GM18861 (cell line): ENCODE measurements at regions not wholly inside any gene's neighbourhood (a gene's known extent, or its start where the extent isn't known, plus 50 kb on each side); places are given as distances from the start of the nearest gene placed in this dataset.
"Not testable (repeated sequence)": the region's sequence is repeated elsewhere in the genome, so short reads cannot be mapped to it uniquely, and the experiment has no call there.

ENCODE experiments used
- ATAC-seq: cut with Tn5 transposase; IDR thresholded peaks from one replicate; pipeline ENCODE4 v1.9.1; 2021; ENCODE audit not compliant: unreplicated experiment

DNA sequence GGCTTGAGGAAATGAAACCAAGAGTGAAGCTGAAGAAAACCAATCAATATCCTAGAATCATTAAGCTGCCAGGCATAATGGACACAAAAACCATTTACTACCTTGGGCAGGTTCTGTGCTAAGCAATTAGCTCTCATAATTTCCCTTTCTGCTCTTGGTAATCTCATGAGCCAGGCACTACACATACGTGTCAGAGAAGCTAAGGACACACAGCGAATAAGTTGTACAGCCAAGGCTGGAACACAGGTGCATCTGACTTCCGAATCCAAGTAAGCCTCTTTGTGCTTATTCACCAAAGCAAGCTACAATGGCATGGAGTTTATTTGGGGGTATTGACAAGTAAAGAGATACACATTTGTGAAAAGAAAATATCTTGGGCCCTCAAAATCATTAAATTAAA, 1343.9 kb upstream of the MIR17HG start:
- no peak for ATAC-seq

DNA sequence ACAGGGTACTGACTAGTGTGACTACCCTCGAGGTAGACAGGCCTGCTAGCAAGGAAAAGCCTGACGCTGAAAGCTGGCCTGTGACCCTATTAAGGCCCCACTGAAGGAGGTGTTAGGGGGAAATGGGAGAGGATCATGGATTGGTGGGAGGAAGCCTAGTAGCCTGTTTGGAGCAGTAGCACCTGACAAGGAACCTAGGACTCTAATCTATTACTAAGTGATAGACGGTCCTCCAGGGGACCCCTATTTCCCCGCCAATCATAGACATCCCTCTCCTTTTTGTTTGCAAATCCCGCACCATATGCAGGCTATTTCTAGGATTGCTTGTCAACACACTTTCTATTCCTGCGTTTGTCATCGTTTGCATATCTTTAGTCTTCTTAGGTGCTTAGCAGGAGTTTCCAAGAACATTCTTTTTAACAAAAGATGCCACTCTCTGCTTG, 1338.8 kb upstream of the MIR17HG start:
- no peak for ATAC-seq

DNA sequence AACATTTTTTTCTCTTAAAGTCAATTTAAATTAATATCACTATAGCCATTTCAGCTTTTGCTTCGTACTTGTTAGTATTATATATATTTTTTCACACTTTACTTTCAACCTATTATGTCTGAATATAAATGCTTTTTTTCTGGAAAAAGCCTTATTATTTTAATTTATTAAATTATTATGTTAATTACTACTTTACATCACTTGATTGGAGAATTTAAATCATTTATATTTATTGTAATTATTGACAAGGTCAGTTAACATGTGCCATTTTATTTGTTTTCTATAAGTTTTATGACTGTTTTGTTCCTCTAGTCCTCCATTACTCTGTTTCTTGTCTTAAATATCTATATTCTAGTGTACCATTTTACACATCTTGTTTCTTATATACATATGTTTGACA, 1333.4 kb upstream of the MIR17HG start:
- no peak for ATAC-seq

DNA sequence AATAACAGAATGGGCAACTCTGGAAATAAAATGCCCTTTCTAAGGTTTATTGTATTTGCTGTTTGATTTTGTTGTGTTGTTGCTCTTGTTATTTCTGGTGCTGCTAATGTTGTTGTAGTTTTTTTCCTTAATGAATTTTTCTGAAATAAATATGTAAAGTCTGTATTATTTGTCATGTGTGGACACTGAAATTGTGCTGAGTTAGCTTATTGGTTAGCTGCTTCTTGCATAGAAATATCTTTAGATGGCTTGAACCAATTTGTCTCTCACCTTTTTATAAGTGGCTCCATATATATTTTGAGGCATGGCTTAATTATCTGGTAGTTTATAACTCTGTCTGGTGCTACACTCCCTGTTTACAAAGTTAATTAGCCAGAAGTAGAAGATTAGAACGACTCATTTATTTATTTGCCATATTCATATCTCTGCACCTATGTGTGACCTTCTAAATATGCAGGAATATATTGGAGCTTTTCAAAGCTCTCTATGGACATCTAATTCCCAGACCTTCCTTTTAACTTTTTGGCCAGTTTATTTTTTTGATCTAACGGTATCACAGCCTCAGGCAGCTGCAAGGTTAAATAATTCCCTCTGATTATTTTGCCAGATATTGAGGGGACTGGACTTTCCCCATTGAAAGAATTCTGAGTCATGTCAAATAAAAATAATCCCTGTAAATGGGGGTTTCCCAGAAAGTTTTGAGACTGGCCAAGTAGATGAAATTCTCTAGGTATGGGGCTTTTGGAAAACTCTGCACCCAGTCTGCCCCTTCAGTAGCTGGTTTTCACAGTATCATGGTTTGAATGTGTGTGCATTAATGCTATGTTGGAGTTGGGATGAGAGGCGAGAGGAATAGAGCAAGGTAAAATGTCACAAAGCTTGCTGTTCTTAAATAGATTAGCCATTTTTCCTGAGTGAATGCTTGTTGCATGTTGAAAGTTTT, 1331.7 kb upstream of the MIR17HG start:
- ATAC-seq = no peak

DNA sequence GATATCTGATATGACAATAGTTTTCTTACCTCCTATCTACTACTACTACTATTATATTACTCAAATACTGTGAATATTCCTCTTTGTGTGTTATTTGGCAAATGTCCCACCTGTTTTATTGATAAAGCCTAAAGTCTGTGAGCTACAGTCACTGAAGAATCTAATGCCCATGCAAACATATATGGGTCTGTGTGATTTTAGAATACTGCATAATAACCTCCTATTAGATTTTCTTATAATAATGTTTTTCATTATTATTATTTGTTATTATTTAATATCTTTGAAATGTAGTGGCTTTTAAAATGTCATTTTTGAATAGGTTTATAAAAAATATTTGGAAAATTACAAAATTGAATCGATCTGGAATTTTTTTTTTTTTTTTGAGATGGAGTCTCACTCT, 1330.8 kb upstream of the MIR17HG start:
- ATAC-seq = no peak

DNA sequence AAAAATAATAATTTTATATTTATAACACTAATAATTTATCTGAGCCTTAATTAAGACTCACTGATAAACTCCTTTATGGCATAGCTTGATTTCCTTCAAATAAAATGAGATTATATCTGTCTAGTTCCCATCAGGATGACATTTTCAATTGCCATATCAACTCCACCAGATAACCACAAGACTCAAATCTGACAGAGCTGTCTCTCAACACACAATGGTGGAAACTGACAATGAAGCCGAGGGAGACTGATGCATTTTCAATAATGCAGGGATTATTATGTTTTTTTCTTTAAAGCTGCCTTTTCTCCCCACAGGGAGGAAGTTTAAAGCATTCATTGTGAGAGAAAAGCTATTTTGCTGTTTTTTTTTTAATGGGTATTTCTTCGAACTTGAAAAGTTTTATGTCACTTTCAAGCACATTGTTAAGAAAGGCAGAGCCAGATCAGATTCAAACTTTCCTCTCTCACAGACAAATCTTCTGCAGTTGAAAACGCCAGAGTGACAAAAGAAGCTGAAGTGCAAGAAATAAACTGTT, 1326.9 kb upstream of the MIR17HG start:
- ATAC-seq = no peak

DNA sequence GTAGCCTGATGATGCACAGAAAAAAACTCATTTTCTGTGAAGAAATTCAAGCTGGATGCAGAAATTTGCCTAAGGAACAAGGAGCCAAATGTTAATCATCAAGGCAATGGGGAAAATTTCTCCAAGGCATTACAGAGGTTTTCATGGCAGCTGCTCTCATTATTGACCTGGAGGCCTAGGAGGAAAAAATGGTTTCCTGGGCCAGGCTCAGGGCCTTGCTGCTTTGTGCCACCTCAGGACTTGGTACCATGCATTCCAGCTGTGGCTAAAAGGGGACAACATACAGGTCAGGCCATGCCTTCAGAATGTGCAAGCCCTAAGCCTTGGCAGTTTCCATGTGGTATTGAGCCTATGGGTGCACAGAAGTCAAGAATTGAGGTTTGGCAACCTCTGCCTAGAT, 1320.1 kb upstream of the MIR17HG start:
- no peak for ATAC-seq

DNA sequence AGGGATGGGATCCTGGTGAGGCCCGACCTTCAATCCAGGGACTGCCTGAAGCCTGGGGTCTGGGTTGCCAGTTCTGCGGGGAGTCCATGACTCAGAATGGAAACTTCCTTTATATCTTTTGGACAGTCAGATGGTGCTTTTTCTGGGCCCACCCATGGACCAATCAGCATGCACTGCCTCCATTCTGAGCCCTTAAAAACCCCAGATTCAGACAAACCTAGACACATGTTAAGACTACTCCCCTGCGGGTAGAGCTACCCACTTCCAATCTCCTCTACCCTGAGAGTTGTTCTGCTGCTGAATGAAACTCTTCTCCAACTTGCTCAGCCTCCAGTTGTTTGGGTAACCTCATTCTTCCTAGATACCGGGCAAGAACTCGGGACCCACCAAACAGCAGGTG, 1315.2 kb upstream of the MIR17HG start:
- ATAC-seq = no peak

DNA sequence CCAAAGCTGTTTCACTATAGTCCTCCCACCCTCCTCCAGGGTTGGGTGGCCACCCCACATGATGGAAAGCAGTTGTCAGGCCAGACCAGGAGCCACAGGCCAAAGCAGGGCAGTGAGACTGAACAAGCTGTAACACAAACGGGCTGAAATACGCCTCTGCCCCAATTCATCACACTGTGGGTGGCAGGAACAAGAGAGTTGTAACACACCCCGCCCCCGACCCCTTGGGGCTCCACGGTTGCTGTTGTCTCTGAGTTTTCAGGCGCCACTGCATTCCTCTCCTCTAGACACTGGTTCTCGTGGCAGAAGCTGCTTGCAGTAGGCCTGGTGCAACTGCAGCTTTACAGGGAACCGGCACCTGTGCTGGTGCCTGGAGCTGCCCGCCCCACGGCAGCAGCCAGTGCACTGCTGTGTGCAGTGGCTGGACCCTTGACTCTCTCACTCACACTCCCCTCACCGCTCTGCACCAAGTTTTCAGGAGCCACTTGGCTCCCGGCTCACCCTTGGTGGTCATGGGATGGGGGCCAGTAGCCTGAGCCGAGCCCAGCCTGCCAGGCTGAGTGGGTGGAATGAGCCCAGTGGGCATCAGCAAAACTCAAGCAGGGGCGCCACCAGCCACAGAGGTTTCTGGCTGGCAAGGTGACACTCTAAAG, 1314.5 kb upstream of the MIR17HG start:
- ATAC-seq = no peak

DNA sequence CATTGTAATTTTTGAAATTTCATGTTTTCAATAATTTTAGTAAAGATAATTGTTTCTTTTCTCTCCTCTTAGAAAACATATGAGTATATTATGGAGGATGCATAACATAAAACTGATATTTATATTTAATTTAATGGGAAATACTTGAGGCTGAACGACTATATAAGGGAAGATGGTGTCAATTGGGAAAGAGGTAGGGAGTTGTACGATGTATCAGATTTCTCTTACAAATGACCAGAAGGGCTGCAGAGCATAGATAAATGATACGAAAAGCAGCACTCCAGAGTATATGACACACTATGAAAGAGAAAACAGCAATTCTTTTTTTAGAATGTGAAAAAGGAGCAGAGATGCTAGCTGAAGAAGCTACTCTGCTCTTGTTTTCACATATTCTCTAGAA, 1308.0 kb upstream of the MIR17HG start:
- ATAC-seq = no peak

DNA sequence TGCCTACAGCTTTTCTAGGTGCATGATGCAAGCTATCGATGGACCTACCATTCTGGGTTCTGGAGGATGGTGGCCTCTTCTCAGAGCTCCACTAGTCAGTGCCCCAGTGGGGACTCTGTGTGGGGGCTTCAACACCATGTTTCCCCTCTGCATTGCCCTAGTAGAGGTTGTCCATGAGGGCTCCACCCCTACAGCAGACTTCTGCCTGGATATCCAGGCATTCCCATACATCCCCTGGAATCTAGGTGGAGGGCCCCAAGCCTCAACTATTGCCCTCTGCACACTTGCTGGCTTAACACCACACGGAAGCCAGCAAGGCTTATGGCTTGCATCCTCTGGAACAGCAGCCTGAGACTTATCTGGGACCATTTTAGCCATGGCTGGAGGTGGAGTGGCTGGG, 1299.9 kb upstream of the MIR17HG start:
- ATAC-seq = no peak

DNA sequence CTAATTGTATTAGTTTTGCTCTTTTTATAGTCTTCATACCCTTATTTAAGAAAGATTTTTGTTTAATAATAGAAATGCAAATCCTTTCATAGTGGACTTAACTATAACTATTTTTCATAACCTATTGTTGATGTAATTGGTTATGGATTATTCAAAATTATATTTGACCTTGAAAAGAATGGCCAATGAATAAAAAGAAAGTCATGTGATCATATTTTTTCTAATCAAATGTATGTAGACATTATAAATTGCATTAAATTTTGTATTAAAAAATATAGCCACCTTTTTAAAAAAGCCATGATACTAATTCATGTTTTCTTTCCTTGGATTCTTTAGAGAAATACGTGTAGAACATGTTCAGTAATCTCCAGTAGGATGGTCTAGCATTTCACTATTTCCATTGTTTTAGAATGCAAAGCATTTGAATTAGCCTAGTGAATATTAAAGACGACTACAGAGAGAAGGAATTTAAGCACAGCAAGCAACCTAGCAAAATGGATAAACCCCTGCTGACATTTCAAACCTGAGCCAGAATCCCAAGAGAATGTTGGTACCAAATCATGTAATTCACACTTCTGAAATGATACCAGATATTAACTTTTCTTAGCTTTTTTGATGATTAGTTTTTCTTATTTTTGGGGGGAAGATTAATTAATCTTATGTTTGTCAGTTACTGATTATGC, 1297.4 kb upstream of the MIR17HG start:
- no peak for ATAC-seq

DNA sequence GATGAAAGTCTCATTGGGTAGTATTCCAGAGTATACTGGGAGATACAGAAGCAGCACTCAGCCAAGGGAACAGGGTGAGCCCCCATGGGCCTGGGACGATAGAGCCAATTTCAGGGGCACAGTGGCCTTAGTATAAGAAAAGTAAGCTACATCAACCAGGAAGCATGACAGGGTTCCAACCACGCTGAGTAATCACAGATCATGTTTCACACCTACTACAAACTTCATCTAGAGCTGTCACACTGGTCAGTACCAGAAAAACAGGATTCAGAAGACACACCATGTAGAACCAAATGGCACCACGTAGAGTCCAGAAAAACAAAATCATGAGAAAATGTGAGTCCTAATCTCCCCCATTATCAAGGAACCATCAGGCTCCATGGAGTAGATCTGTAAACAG, 1292.4 kb upstream of the MIR17HG start:
- ATAC-seq = no peak

DNA sequence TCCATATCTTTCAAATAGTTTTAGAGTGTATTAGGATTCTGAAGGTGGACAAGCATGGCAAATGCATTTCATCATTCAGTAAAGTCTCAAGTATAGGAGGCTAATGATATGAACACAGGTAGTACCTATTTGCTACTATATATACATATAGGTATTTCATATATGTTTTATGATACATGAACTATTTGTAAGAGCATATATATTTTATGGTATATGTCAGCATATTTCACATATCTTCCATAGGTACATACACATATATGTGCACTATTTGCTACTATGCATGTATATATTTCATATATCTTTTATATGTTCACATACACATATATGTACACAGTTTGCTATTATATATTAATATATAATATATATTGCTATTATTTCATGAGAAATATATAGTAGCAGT, 1291.7 kb upstream of the MIR17HG start:
- ATAC-seq = no peak

DNA sequence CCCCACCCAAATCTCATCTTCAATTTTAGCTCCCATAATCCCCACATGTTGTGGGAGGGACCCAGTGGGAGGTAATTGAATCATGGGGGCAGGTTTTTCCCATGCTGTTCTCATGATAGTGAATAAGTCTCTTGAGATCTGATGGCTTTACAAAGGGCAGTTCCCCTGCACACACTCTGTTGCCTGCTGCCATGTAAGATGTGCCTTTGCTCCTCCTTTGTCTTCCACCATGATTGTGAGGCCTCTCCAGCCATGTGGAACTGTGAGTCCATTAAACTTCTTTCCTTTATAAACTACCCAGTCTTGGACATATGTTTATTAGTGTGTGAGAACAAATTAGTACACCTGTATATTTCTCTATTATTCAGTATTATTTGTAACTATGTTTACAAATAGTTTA, 1283.3 kb upstream of the MIR17HG start:
- ATAC-seq = not testable (repeated sequence)

DNA sequence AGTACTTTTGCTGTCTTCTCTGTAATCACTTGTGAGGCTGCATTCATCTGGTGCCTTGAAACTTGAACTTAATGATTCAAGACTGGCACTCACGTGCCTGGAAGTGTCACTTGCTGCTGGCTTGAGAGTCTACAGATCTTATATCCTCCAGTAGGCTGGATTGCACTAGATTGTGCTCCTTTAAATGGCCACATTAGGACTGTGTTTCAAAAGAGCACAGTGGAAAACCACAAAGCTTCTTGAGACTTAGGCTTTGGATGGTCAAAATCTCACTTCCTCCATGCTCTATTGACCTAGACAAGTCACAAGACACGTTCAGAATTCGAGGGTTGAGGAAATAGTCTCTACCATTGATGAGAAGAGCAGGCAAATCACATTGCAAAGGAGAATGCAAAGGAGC, 1278.8 kb upstream of the MIR17HG start:
- ATAC-seq = no peak

DNA sequence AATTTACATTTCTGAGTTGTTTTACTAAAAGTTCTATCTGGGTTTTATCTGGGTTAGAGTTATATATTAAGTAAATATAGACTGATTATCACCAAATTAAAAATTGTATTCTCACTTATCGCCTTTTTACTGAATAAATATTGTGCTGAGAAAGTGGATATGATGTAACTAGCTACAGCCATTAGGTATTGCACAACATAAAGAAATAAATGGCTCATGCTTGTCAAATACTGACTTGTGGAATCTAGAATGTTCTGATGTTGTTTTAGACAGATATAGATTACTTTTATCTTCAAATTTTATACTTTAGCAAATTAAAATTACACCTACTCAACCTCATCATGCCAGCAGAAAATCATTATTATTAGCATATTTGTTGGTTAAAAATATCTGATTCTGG, 1277.1 kb upstream of the MIR17HG start:
- ATAC-seq = no peak

DNA sequence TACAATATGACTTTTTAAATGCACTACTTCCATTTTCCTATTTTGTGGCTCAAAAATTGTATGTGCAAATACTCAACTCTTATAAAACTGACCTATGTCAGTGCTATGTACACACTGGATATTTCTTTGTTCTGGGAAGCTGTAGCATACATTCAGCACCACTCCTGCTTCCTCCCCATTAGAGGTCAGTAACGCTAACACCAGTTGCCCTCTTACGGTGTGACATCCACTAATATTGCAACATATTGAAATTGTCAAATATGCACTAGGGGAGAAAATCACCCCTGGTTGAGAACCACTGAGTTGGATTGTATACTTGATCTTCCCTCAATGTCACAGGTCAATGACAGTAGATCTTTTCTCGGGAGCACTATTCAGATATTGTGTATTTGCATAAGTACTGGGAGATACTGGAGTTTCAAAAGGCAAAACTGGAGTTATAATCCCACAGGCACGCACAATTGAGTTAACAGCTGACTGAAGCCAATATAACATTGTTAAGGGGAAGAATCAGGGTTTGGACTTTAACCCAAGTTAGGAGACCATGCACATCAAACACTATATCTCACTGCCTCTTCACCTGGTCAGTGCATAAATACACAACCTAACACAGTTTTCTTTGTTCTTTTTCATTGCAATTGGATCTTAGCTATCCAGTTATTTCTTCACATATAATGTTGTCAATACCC, 1276.5 kb upstream of the MIR17HG start:
- ATAC-seq = no peak

DNA sequence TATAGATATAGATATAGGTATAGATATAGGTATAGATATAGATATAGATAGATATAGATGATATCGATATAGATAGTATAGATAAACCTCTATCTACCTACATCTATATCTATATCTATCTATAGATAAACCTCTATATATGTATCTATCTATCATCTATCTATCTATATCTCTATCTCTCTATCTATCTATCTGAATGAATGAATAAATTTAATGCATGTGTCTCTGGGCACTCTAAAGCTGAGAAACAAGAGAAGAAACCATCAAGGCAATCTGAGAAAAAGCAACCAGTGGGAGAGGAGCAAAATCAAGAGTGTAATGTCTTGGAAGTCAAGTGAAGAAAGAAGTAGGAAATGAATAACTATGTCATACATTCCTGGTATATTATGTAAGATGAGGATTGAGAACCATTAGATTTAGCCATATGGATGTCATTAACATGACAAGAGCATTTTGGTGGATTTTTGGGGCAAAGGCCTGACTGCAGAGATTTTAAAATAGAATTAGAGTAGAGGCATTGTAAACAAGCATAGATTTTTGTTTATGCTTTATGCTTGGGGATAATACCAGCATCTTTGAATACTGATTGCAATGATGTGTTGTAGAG, 1262.7 kb upstream of the MIR17HG start:
- ATAC-seq = no peak

DNA sequence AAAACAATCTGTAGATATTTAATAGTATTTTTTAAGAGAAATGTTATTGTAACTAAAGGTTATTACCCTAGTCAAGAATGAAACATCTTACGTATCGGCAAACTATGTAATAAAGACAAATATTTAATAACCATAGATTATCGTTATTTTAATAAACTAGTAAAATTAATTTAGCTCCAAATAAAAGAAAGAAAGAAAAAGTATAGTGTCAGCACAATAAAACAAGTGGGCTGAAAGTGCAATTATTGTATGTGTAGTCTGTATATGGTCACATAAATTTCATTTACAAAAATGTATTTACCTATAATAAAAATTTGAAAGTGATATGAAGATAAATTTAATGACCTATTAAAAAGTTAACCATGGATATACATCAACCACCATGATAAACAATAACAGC, 1258.4 kb upstream of the MIR17HG start:
- ATAC-seq = no peak

DNA sequence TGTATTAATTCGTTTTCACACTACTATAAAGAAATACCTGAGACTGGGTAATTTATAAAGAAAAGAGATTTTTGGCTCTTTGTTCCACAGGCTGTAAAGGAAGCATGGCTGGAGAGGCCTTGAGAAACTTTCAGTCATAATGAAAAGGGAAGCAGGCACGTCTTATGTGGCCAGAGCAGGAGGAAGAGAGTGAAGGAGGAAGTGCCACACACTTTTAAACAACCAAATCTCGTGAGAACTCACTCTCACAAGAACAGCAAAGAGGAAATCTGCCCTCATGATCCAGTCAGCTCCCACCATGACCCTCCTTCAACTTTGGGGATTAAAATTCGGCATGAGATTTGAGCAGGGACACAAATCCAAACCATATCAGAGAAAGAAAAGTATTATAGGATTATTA, 1255.9 kb upstream of the MIR17HG start:
- ATAC-seq = no peak
